A549 (cell line): ENCODE measurements at regions not wholly inside any gene's neighbourhood (a gene's known extent, or its start where the extent isn't known, plus 50 kb on each side); places are given as distances from the start of the nearest gene placed in this dataset.

Experiments
- ATAC-seq, 2 experiments: fragments of 200-7000 bp in 1 of 2; fragments of >200 bp in 1 of 2; cut with Nextera tagmentation in 1 of 2; cut with Tn5 transposase in 1 of 2; 3 replicates each; pipeline versions ENCODE4 v1.8.0 to v1.9.1; 2018 to 2020; ENCODE audit warnings: mild to moderate bottlenecking in 1 of 2, moderate library complexity in 1 of 2
- CTCF ChIA-PET: fragments of 300-600 bp; sonication (Branson Sonifier 250); formaldehyde crosslinking; extraction: SDS; loops from one replicate; lab custom pipeline; 2021; ENCODE audit warnings: antibody characterized with exemption, inconsistent platforms; lab: Yijun Ruan, JAX
- POLR2A ChIA-PET: fragments of 350-600 bp; formaldehyde crosslinking; extraction: SDS; loops from one replicate; lab custom pipeline; 2021; ENCODE audit warnings: antibody characterized with exemption, inconsistent platforms; lab: Yijun Ruan, JAX
- DNase-seq, 2 experiments: peaks; one replicate each; pipeline versions ENCODE4 v3.0.0 to v3.0.0-alpha.2; 2011 to 2016; ENCODE audit warnings: low read depth in 1 of 2, low spot score in 1 of 2
- FAIRE-seq: peaks from 2 replicates; lab custom pipeline; 2011; peaks lifted over from hg19 to GRCh38; lab: Jason Lieb, UNC
- H3K27ac ChIP-seq, 2 experiments: fragments of >200 bp; sonication (Bioruptor Twin); formaldehyde crosslinking; 3 replicates each; pipeline ENCODE4 v1.5.1; 2016 to 2017
- H3K4me1 ChIP-seq: fragments of >200 bp; sonication (Bioruptor Twin); formaldehyde crosslinking; 3 replicates; pipeline ENCODE4 v1.6.1; 2016
- H3K4me2 ChIP-seq: fragments of >200 bp; sonication (Bioruptor Twin); formaldehyde crosslinking; 3 replicates; pipeline ENCODE4 v1.6.1; 2016
- H3K4me3 ChIP-seq: fragments of >200 bp; sonication (Bioruptor Twin); formaldehyde crosslinking; 3 replicates; pipeline ENCODE4 v1.5.1; 2016
- H3K9me3 ChIP-seq: fragments of >200 bp; sonication (Bioruptor Twin); formaldehyde crosslinking; 3 replicates; pipeline ENCODE4 v1.6.1; 2016
- BCL3 ChIP-seq: fragments of >200 bp; sonication (Bioruptor Twin); formaldehyde crosslinking; IDR thresholded peaks from 3 replicates; pipeline ENCODE4 v1.6.1; 2016
- CHD2 ChIP-seq: fragments of 150-350 bp; IDR thresholded peaks from 2 replicates; pipeline ENCODE4 v1.6.1; 2014; ENCODE audit warnings: low read length; ENCODE audit not compliant: partially characterized antibody
- CTCF ChIP-seq: fragments of >200 bp; sonication (Bioruptor Twin); formaldehyde crosslinking; IDR thresholded peaks from 3 replicates; pipeline ENCODE4 v1.5.1; 2016
- FOSL2 ChIP-seq, 2 experiments: fragments of 450-650 bp in 1 of 2; fragments of >200 bp in 1 of 2; sonication (Bioruptor Twin) in 1 of 2; formaldehyde crosslinking; IDR thresholded peaks; 2 replicates each; pipeline versions ENCODE4 v1.5.0 to v1.6.1; 2016 to 2020; ENCODE audit warnings: mild to moderate bottlenecking in 1 of 2, moderate library complexity in 1 of 2
- HEYL ChIP-seq: fragments of 250-450 bp; sonication (Bioruptor Pico); IDR thresholded peaks from 2 replicates; pipeline ENCODE4 v1.8.0; 2021; ENCODE audit warnings: mild to moderate bottlenecking, moderate library complexity
- HMGXB4 ChIP-seq: fragments of 250-450 bp; sonication (Bioruptor Pico); IDR thresholded peaks from 2 replicates; pipeline ENCODE4 v1.5.0; 2021; ENCODE audit warnings: mild to moderate bottlenecking, moderate library complexity, borderline replicate concordance
- HOXB13 ChIP-seq: fragments of 250-450 bp; sonication (Bioruptor Pico); IDR thresholded peaks from 2 replicates; pipeline ENCODE4 v1.5.0; 2020; ENCODE audit warnings: low read depth, mild to moderate bottlenecking, moderate library complexity
- HOXB5 ChIP-seq: fragments of 250-450 bp; sonication (Bioruptor Pico); IDR thresholded peaks from 2 replicates; pipeline ENCODE4 v1.5.0; 2020; ENCODE audit warnings: mild to moderate bottlenecking, moderate library complexity
- MYC ChIP-seq: IDR thresholded peaks from 2 replicates; pipeline ENCODE4 v1.6.1; 2012; ENCODE audit warnings: mild to moderate bottlenecking, inconsistent platforms, low read length, improper control_type of control experiment, borderline replicate concordance
- NPAS2 ChIP-seq: fragments of 250-450 bp; sonication (Bioruptor Pico); IDR thresholded peaks from 2 replicates; pipeline ENCODE4 v1.8.0; 2022; ENCODE audit warnings: mild to moderate bottlenecking, moderate library complexity, borderline replicate concordance
- NR3C1 ChIP-seq: fragments of >200 bp; sonication (Bioruptor Twin); formaldehyde crosslinking; IDR thresholded peaks from 3 replicates; pipeline ENCODE4 v1.6.1; 2017
- PHF8 ChIP-seq: fragments of 200-600 bp; sonication (generic); IDR thresholded peaks from 2 replicates; pipeline ENCODE4 v1.6.1; 2016; ENCODE audit warnings: low read depth, mild to moderate bottlenecking, antibody characterized with exemption, moderate library complexity, borderline replicate concordance
- POLR2A ChIP-seq: IDR thresholded peaks from 2 replicates; pipeline ENCODE4 v1.6.1; 2012; ENCODE audit warnings: mild to moderate bottlenecking, low read length
- RAD21 ChIP-seq, 2 experiments: fragments of >200 bp in 1 of 2; sonication (Bioruptor Twin) in 1 of 2; formaldehyde crosslinking in 1 of 2; IDR thresholded peaks in 1 of 2; conservative IDR thresholded peaks in 1 of 2; 2 replicates in 1 of 2; 3 replicates in 1 of 2; pipeline ENCODE4 v1.6.1; 2012 to 2018; ENCODE audit warnings: inconsistent platforms in 1 of 2
- RARB ChIP-seq: fragments of 250-450 bp; sonication (Bioruptor Pico); IDR thresholded peaks from 2 replicates; pipeline ENCODE4 v1.8.0; 2021; ENCODE audit warnings: mild to moderate bottlenecking, moderate library complexity
- RFX5 ChIP-seq: fragments of 450-650 bp; IDR thresholded peaks from 2 replicates; pipeline ENCODE4 v1.7.1; 2014; ENCODE audit warnings: antibody characterized with exemption, mild to moderate bottlenecking, moderate library complexity
- RNF2 ChIP-seq: fragments of 200-600 bp; sonication (generic); IDR thresholded peaks from 2 replicates; pipeline ENCODE4 v1.6.1; 2016; ENCODE audit warnings: low read depth, mild to moderate bottlenecking, antibody characterized with exemption, moderate library complexity, borderline replicate concordance
- SREBF2 ChIP-seq: fragments of 450-650 bp; IDR thresholded peaks from 2 replicates; pipeline ENCODE4 v1.6.1; 2014; ENCODE audit warnings: mild to moderate bottlenecking, moderate library complexity
- TFCP2L1 ChIP-seq: fragments of 250-450 bp; sonication (Bioruptor Pico); IDR thresholded peaks from 2 replicates; pipeline ENCODE4 v1.5.0; 2021; ENCODE audit warnings: mild to moderate bottlenecking
- USF2 ChIP-seq: fragments of 450-650 bp; IDR thresholded peaks from 2 replicates; pipeline ENCODE4 v1.6.1; 2014; ENCODE audit warnings: antibody characterized with exemption
- WGBS: methylation state at CpG from one replicate; pipeline ENCODE4 v1.1.6; 2017; ENCODE audit errors: missing lambda C conversion rate; 5-methylcytosine and 5-hydroxymethylcytosine counted together
- TF ChIP-seq, protein P1 (sequence below): IDR thresholded peaks from 2 replicates; pipeline ENCODE4 v1.6.1; 2012

DNA sequence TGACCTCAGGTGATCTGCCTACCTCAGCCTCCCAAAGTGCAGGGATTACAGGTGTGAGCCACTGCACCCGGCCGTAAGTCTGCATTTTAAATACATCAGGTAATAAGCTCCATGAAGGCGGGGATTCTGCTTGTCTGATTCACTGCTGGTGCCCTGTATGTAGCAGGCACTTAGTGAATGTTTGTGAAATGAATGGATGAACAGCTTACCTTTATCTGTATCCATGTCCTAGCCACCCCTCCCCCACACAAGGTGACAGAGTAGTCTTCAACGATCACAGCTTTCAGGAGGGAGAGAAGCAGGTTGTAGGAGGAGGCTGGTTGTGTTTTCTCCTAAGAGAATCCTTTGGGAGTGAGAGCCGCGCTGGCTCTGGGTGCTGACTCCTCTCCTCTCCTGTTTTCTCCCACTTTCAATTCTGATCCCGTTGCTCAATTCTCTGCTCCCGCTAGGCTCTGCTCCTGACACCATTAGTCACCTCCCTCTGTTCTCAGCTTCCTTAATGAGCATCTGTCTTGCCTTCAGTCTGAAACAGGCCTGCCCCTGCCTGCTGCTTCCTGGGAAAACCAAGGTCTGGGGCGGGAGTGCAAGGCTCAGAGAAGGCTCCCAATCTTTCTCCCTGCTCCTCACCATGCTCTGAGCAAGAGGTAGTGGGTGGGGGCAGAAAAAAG, 88.8 kb upstream of the CTNNA1 start:
- no peak for FAIRE-seq
- DNase-seq: no peak
- 57% methylated on average over 9 of the region's 9 CpGs for WGBS
- ChIA-PET POLR2A (no interaction called here), CTCF (interaction anchor here (1.2 to 1.8 kb wide), 4 partner anchors 9 to 23 kb away, joined by 3 to 7 read pairs (median 4); no protein-coding TSS in a partner anchor)
- no peak overlapping the region for H3K4me3 ChIP-seq
- no peak overlapping the region for H3K27ac ChIP-seq
- ATAC-seq: no peak
- H3K4me2 ChIP-seq: no peak overlapping the region
- H3K9me3 ChIP-seq: no peaks in the 10 kb centered on the region
- peaks cover 10% of the 10 kb centered on the region for H3K4me1 ChIP-seq
- TF ChIP-seq SREBF2: no peak
- TF ChIP-seq NPAS2 (CRISPR knock-in tag): no peak
- TF ChIP-seq, protein P1, sequence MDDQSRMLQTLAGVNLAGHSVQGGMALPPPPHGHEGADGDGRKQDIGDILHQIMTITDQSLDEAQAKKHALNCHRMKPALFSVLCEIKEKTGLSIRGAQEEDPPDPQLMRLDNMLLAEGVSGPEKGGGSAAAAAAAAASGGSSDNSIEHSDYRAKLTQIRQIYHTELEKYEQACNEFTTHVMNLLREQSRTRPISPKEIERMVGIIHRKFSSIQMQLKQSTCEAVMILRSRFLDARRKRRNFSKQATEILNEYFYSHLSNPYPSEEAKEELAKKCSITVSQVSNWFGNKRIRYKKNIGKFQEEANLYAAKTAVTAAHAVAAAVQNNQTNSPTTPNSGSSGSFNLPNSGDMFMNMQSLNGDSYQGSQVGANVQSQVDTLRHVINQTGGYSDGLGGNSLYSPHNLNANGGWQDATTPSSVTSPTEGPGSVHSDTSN: no peak
- TF ChIP-seq HOXB5 (CRISPR knock-in tag): no peak
- TF ChIP-seq HOXB13: no peak
- no peak for TF ChIP-seq RAD21 (conservative IDR thresholded peaks at IDR 0.05 in 1 of 2, IDR thresholded peaks at IDR 0.05 in 1 of 2)
- no peak for TF ChIP-seq NR3C1
- no peak for TF ChIP-seq RARB (CRISPR knock-in tag)
- TF ChIP-seq PHF8: no peak
- TF ChIP-seq HMGXB4 (CRISPR knock-in tag): no peak
- TF ChIP-seq, all 56 proteins: peak for 0

DNA sequence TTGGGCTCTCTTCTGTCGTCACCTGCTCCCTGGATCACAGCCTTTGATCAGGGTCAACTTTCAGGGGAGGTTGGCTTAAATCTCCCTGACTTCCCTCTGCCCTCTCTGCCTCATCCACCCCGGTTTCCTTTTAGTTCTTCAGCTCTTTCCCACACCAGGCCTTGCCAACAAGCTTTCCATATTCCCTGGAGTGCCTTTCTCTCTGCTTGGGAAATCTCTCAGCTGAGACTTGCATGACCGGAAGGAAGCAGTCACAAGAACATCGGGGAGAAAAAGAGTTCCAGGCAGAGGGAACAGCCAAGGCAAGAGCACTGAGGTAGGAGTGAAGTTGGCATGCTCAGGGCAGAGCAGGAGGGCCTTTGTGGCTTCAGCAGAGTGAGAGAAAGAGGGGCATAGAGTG, 88.4 kb upstream of the HSPA9 start:
- no peak for TF ChIP-seq CHD2
- TF ChIP-seq FOSL2 (IDR thresholded peaks at IDR 0.05): no peak
- no peak for TF ChIP-seq FOSL2 (CRISPR knock-in tag; IDR thresholded peaks at IDR 0.05)
- TF ChIP-seq BCL3: no peak
- TF ChIP-seq HMGXB4 (CRISPR knock-in tag): no peak
- TF ChIP-seq MYC: no peak
- no peak for TF ChIP-seq POLR2A
- TF ChIP-seq PHF8: no peak
- Histone ChIP-seq H3K27ac (no peak overlapping the region), H3K4me3 (no peak overlapping the region), H3K4me2 (no peak overlapping the region), H3K9me3 (no peaks in the 10 kb centered on the region), H3K4me1 (peaks cover 1% of the 10 kb centered on the region; the same call in 1 of the 3 replicates)
- POLR2A ChIA-PET: no interaction called here
- DNase-seq (no peak), ATAC-seq (no peak), FAIRE-seq (no peak)
- CTCF ChIA-PET: interaction anchor here (1.2 to 1.8 kb wide), 5 partner anchors 8 to 22 kb away, joined by 3 to 7 read pairs (median 4); no protein-coding TSS in a partner anchor
- 77% methylated on average over 4 of the region's 4 CpGs for WGBS

DNA sequence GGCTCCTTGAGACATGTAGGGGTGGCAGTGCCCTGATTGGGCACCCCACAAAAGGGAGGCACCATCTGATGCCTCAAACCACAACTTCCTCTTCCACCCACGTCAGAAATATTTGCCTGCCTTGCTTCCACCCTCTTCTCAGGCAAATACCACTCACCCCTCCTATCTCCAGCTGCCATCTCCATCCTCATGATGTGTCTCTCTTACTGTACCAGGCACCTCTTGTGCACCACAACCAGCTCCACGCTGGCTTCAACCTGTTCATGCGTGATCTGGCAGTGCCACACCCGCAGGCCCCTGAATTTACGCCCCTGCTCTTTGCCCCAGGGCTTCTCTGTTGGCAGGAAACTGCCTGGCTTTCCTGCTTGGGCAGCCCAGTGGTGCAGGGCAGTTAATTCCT, 87.8 kb upstream of the HSPA9 start:
- no peak for DNase-seq
- 64% methylated on average over 5 of the region's 5 CpGs for WGBS
- no peaks in the 10 kb centered on the region for H3K4me1 ChIP-seq
- CTCF ChIA-PET: interaction anchor here (1.2 to 1.8 kb wide), 4 partner anchors 7 to 22 kb away, joined by 3 to 7 read pairs (median 4); no protein-coding TSS in a partner anchor
- H3K9me3 ChIP-seq: no peaks in the 10 kb centered on the region
- H3K4me2 ChIP-seq: no peak overlapping the region
- FAIRE-seq: no peak
- ATAC-seq: no peak
- POLR2A ChIA-PET: no interaction called here
- no peak overlapping the region for H3K27ac ChIP-seq
- H3K4me3 ChIP-seq: no peak overlapping the region
- TF ChIP-seq RNF2 (no peak), CTCF (no peak), PHF8 (no peak), TFCP2L1 (CRISPR knock-in tag) (no peak), RFX5 (no peak), NPAS2 (CRISPR knock-in tag) (no peak), USF2 (no peak), HEYL (CRISPR knock-in tag) (no peak)
